ENCODE measurements at regions not wholly inside any gene's neighbourhood (a gene's known extent, or its start where the extent isn't known, plus 50 kb on each side); places are given as distances from the start of the nearest gene placed in this dataset.

DNA sequence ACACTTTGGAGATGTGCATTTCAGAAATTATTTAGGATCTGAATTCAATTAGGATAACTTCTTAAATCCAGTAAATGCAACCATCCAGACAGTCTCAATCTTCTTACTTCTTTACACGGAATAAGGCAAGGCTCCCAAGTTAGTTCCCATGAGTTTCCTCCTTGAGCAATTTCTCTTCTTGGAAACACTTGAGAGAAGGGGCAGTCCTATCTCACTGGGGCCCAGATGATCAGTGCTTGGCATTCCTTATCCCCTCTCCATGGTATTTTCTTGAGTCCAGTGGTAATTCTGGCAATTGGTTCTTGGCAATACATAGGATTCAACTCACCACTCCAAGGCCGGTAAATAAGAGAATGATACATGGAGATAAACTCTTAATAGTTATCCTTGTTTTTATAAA is 87.1 kb upstream of the PTHLH start:
- no peak overlapping the region for H3K27ac ChIP-seq
- TF ChIP-seq, protein P1, sequence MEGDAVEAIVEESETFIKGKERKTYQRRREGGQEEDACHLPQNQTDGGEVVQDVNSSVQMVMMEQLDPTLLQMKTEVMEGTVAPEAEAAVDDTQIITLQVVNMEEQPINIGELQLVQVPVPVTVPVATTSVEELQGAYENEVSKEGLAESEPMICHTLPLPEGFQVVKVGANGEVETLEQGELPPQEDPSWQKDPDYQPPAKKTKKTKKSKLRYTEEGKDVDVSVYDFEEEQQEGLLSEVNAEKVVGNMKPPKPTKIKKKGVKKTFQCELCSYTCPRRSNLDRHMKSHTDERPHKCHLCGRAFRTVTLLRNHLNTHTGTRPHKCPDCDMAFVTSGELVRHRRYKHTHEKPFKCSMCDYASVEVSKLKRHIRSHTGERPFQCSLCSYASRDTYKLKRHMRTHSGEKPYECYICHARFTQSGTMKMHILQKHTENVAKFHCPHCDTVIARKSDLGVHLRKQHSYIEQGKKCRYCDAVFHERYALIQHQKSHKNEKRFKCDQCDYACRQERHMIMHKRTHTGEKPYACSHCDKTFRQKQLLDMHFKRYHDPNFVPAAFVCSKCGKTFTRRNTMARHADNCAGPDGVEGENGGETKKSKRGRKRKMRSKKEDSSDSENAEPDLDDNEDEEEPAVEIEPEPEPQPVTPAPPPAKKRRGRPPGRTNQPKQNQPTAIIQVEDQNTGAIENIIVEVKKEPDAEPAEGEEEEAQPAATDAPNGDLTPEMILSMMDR (IDR thresholded peaks at IDR 0.05) = no peak
- H3K36me3 ChIP-seq = no peaks in the 10 kb centered on the region
- H3K4me3 ChIP-seq = no peak overlapping the region
- no peaks in the 10 kb centered on the region for H3K27me3 ChIP-seq
- no peak for DNase-seq
- intact Hi-C loops (cut with DNase I) = no loop called here
- FAIRE-seq = no peak
- H3K4me1 ChIP-seq = no peaks in the 10 kb centered on the region
- ATAC-seq = no peak
- H3K9me3 ChIP-seq = no peaks in the 10 kb centered on the region
- WGBS, 2 donors = 86 to 91% methylated on average over 2 of the region's 2 CpGs

DNA sequence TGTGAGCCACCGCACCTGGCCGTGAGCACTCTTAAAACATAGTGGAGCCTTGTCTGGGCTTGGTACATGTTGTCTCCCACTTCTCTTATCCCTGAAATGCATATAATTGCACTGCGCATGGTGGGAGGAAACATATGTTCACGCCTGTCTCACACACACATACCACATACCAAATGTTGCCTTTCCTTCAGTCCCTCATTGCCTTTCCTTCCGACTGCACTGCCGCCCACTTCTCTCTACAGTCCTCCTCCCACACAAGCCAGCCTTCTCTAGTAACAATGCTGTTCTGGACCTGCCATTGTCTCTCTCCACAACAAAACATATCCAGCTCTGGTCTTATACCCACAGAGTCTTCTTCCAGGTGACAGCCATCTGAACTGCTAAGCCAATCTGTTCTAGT is 88.3 kb upstream of the PTHLH start:
- Histone ChIP-seq H3K27me3 (no peaks in the 10 kb centered on the region), H3K4me3 (no peak overlapping the region), H3K36me3 (no peaks in the 10 kb centered on the region), H3K4me1 (no peaks in the 10 kb centered on the region), H3K9me3 (no peaks in the 10 kb centered on the region), H3K27ac (no peak overlapping the region)
- no peak for ATAC-seq
- intact Hi-C loops (cut with DNase I) = no loop called here
- FAIRE-seq = no peak
- TF ChIP-seq, protein P1 (IDR thresholded peaks at IDR 0.05) = no peak
- no peak for DNase-seq
- 96 to 97% methylated on average over 6 of the region's 6 CpGs for WGBS, 2 donors

DNA sequence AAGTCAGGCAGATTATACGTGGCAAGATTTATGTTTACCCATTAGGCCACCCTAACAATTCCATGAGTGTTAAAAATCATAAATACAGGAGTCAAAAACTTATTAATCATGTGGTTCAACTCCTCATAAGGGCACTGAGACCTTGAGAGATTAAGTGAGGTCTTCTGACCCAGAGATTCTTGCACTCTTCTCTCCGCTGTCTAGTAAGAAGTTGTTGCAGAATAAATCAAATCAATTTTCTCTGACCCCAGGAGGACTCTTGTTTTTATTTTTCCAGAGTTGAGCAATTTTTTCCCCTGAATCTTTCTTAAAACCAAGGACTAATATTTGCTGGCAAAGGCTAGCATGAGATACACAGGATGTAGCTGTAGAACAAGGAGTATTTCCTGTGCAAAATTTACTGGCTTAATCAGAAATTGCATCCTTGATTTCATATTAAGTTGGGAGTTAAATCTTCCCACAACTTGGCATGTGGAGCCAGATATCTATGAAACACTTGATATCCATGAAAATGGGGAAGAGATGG is 90.9 kb upstream of the PTHLH start:
- Histone ChIP-seq H3K27me3 (no peaks in the 10 kb centered on the region), H3K4me1 (no peaks in the 10 kb centered on the region), H3K36me3 (no peaks in the 10 kb centered on the region), H3K27ac (no peak overlapping the region), H3K9me3 (no peaks in the 10 kb centered on the region), H3K4me3 (no peak overlapping the region)
- no peak for DNase-seq
- no peak for FAIRE-seq
- WGBS, 2 donors = 69 to 75% methylated on average over 2 of the region's 2 CpGs
- intact Hi-C loops (cut with DNase I) = no loop called here
- no peak for ATAC-seq
- TF ChIP-seq, protein P1 (IDR thresholded peaks at IDR 0.05) = no peak

DNA sequence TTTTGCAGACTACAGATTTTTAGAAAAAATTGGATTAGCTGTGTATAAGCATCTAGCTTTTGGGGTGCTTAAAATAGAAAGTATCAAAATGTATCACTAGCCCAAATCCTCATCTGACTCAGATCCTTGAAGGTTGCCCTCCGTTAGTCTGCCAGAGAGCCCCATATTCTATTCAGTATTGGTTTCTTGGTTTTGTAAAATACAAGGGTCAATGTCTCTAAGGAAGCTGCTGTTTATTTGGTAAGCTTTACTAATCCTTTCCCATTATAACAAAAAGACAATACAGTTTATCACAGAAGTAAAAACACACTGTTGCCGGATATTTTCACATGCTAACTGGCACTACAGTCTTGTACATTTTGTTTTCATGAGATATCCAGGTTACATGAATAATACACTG is 92.8 kb upstream of the PTHLH start:
- 89 to 99% methylated on average over 2 of the region's 2 CpGs for WGBS, 2 donors

More for the DNA sequence above, 92.8 kb upstream of the PTHLH start:
- FAIRE-seq (no peak), ATAC-seq (no peak), DNase-seq (no peak)
- no peaks in the 10 kb centered on the region for H3K36me3 ChIP-seq
- intact Hi-C loops (cut with DNase I) = no loop called here
- H3K27ac ChIP-seq = no peak overlapping the region
- TF ChIP-seq, protein P1 (IDR thresholded peaks at IDR 0.05) = no peak
- no peaks in the 10 kb centered on the region for H3K4me1 ChIP-seq
- no peak overlapping the region for H3K4me3 ChIP-seq
- H3K9me3 ChIP-seq = no peaks in the 10 kb centered on the region
- no peaks in the 10 kb centered on the region for H3K27me3 ChIP-seq

Data from pancreas (tissue), 10 donors.